Activated CD4-positive, alpha-beta T cell treated with anti-CD3 and anti-CD28 coated beads, Interleukin-10, Interleukin-2, amounts not matched to agents 100 ng/mL and 50 ng/mL, durations not matched to agents 16 hours and 8 hours (primary cell): ENCODE measurements at regions not wholly inside any gene's neighbourhood (a gene's known extent, or its start where the extent isn't known, plus 50 kb on each side); places are given as distances from the start of the nearest gene placed in this dataset.
"Not testable (repeated sequence)": the region's sequence is repeated elsewhere in the genome, so short reads cannot be mapped to it uniquely, and the experiment has no call there.

Source experiments
- DNase-seq: peaks from one replicate; pipeline ENCODE4 v3.0.0-alpha.2; 2020

GRCh38 chr1:47491341-47491753 lies 53.5 kb downstream of the FOXD2 start:
- DNase-seq: no peak

- no peak for DNase-seq
Observed at GRCh38 chr1:47495176-47495713, 57.4 kb downstream of the FOXD2 start.

- DNase-seq: no peak
Observed at GRCh38 chr1:47498551-47498950, 60.7 kb downstream of the FOXD2 start.

- DNase-seq: no peak
Observed at GRCh38 chr1:47501069-47501468, 63.2 kb downstream of the FOXD2 start.

GRCh38 chr1:47502746-47503370 lies 65.0 kb downstream of the FOXD2 start:
- DNase-seq: no peak

- not testable (repeated sequence) for DNase-seq
Observed at GRCh38 chr1:47504840-47505239, 67.0 kb downstream of the FOXD2 start.

GRCh38 chr1:47505267-47505666 lies 67.4 kb downstream of the FOXD2 start:
- DNase-seq: no peak

- DNase-seq: no peak
Observed at GRCh38 chr1:47506053-47506452, 68.2 kb downstream of the FOXD2 start.

GRCh38 chr1:47507144-47507543 lies 69.3 kb downstream of the FOXD2 start:
- no peak for DNase-seq

GRCh38 chr1:47507881-47508701 lies 70.2 kb downstream of the FOXD2 start:
- no peak for DNase-seq

- no peak for DNase-seq
Observed at GRCh38 chr1:47508702-47509431, 71.0 kb downstream of the FOXD2 start.

GRCh38 chr1:47510282-47510811 lies 72.5 kb downstream of the FOXD2 start:
- DNase-seq: no peak

GRCh38 chr1:47511825-47512224 lies 74.0 kb downstream of the FOXD2 start:
- no peak for DNase-seq

- no peak for DNase-seq
Observed at GRCh38 chr1:47513393-47513792, 75.5 kb downstream of the FOXD2 start.

GRCh38 chr1:47514229-47514628 lies 76.4 kb downstream of the FOXD2 start:
- DNase-seq: no peak

GRCh38 chr1:47515164-47515789 lies 77.4 kb downstream of the FOXD2 start:
- DNase-seq: no peak

GRCh38 chr1:47517946-47518345 lies 80.1 kb downstream of the FOXD2 start:
- no peak for DNase-seq

- DNase-seq: no peak
Observed at GRCh38 chr1:47519491-47519890, 81.6 kb downstream of the FOXD2 start.

- no peak for DNase-seq
Observed at GRCh38 chr1:47519971-47520370, 82.1 kb downstream of the FOXD2 start.

- no peak for DNase-seq
Observed at GRCh38 chr1:47521034-47521881, 83.4 kb downstream of the FOXD2 start.

- DNase-seq: no peak
Observed at GRCh38 chr1:47522935-47523834, 85.3 kb downstream of the FOXD2 start.
